NCI-H1930 (cell line): ENCODE measurements at regions not wholly inside any gene's neighbourhood (a gene's known extent, or its start where the extent isn't known, plus 50 kb on each side); places are given as distances from the start of the nearest gene placed in this dataset.
A peak's percentile ranks its signal among the peaks of the same experiment; 100 is the strongest.
"Not testable (repeated sequence)": the region's sequence is repeated elsewhere in the genome, so short reads cannot be mapped to it uniquely, and the experiment has no call there.

Experiments used
- DNase-seq, 2 experiments: peaks; one replicate each; lab custom pipeline; 2025; lab: John Stamatoyannopoulos, UW

DNA sequence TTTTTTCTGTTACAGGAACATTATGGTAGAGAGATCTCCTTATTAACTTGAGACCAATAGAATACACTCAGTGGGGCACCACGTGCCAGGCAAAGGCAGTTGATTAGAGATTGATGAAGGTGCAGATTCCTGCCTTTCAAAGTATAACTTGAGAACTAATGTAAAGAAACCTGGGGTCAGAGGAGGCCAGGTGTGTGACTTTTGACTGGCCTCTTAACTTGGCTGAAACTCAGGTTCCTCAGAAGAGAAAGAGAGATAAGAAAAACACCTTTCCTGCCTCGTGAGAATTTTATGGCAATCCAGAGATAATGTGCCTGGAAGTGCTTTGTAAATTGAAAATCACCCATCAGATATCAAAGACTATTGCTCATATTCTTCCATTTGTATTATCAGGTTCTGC is 110.7 kb upstream of the GZMB start:
- no peak for DNase-seq

DNA sequence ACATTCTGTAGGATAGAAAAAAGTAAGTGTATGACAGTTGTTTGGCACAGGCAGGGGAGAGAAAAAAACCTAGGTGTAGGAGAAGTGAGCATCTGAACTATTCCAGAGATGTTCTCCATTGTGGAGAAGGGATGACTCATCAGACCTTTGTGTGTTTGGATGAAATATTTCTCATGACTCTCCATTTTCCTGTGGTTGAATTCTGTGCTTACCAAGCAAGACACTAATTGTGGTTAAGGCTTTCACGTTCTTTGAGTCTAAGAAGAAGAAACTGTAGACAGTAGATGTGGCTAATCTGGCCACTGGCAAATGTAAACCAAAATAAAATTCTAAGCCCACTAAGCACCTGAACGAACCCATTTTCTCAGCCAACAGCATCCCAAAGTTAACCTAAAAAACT is 107.9 kb upstream of the GZMB start:
- DNase-seq = no peak

DNA sequence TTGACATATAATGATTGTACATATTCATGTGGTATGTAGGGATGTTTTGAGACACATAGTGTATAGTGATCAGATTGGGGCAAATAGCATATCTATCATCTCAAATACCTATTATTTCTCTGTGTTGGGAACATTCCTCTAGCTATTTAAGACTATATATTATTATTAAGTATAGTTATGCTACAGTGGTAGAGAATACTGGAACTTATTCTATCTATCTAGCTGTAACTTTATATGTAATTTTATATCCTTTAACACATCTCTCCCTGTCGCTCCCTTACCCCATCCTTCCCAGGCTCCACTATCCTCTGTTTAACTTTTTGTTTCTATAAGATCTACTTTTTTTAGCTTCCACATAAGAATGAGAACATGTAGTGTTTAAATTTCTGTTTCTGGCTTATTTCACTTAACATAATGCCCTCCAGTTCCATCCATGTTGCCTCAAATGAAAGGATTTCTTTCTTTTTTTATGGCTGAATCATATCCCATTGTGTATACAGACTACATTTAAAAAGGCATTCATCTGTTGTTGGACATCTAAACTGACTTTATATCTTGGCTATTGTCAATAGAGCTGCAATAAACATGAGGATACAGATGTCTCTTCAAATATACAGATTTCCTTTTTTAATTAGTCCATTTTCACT is 102.1 kb upstream of the GZMB start:
- DNase-seq = no peak

- peak; percentile 32 to 67 for DNase-seq
These were observed 101.0 kb upstream of the GZMB start for GRCh38 chr14:24734917-24735500.

DNA sequence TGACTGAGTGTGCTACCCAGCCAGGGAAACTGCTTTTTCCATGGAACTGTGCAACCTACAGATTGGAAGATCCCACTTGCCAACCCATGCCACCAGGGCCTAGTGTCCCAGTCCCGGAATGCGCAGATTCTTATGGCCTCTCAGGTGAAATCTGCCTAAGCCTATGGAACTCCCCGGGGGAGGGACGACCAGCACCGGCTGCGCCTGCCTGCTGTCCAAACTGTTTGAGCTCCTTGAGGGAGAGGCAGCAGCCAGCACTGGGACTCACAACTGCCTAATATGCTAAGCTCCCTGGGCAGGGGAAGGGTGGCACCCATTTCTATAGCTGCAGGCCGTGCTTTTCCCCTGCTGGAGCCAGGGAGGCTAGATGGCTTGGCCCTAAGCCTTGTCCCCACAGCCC is 92.5 kb upstream of the GZMB start:
- no peak for DNase-seq

- DNase-seq = no peak
These were observed 91.3 kb upstream of the GZMB start for GRCh38 chr14:24725311-24725710.

DNA sequence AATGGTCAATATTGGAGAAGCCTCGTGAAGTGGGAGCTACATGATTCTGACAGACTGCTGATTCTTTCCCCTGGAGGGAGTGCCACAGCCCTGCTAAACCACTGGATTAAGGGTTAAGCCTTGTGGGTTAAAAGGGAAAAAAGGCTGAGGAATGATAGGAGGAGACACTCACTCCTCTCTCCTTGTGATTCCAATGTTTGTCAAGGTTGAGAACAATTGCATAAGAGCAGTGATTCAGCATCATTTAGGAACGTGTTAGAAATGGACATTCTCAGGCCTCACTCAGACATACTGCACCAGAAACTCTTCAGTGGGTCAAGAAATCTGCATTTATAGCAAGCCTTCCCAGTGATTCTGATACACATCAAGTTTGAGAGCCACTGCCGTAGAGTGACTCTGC is 87.8 kb upstream of the GZMB start:
- no peak for DNase-seq

GRCh38 chr14:24715239-24715638 is 81.2 kb upstream of the GZMB start:
- DNase-seq = no peak

- DNase-seq = no peak
These were observed 79.4 kb upstream of the GZMB start for GRCh38 chr14:24713404-24713803.

DNA sequence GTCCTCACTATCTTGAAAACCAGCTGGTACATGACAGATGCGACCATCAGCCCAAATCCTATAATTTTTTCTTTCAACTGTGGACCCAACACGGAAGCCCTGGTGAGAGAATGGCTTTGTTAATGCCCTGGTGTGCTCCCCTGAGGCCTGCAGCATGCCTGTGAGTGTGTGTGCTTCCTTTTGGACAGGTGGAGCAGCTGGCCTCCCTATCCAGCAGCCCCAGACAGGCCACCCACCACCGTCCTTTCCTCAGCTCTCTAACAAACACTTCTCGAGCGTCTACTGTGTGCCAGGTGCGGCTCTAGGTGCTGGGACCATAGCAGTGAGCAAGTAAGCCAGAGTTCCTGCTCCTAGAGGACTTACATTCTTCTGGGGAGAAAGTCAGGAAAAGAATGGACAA is 78.9 kb upstream of the GZMB start:
- no peak for DNase-seq

DNA sequence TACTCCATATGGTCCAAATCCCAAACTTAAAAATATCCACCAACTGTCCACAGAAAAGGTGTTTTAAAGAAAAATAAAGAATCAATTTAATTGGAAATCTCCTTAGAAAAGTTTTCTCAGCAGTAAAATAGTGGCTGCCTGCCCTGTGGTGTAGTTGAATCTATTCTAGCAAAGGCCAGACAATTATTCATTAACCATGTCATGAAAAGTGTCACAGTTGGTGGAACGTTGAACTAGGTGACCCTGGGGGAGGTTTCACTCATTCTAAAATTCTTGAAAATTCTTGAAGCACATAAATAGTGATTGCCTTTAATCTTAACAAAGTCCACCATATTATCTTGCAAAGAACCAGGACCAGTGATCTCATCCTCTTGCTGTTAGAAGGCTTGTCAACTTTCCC is 78.4 kb upstream of the GZMB start:
- no peak for DNase-seq

GRCh38 chr14:24710403-24711112 is 76.6 kb upstream of the GZMB start:
- peak; percentile 35 to 48 for DNase-seq

- DNase-seq = no peak
These were observed 74.7 kb upstream of the GZMB start for GRCh38 chr14:24708684-24709083.

DNA sequence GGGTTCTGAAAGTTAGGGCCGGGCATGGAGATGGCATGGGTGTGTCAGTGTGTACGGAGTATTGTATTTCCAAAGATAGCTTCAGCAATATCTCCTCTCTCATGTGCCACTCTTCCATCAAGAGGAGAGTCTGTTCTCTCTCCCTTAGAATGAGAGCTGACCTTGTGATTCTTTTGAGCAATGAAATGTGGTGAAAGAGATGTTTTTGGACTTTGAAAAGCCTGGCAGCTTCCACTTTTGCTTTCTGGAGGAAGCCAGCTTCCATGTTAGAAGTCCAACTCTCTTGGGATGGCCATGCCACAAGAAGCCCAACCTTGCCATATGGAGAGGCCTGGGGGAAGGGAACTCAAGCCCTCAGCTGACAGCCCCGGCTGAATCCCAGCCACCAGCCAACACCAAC is 72.4 kb upstream of the GZMB start:
- no peak for DNase-seq

- DNase-seq = no peak
These were observed 71.8 kb upstream of the GZMB start for GRCh38 chr14:24705840-24706239.

DNA sequence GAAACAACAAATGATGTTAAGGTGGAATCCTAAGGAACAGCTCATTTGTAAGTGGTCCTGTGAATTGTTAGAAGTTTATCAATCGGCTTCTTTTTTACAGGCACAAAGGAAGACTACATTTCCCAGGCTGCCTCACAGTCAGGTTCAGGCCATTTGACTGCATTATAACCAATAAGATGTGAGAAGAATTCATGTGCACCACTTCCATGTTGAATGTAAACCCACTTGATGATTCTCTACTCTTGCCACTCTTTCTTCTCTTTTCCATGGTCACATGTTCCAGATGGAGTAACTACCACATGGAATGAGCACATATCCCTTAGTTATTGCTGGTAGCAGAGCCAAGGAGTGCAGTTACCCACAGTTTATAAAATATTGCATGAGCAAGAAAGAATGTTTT is 67.1 kb upstream of the GZMB start:
- no peak for DNase-seq

GRCh38 chr14:24700511-24700910 is 66.5 kb upstream of the GZMB start:
- no peak for DNase-seq

DNA sequence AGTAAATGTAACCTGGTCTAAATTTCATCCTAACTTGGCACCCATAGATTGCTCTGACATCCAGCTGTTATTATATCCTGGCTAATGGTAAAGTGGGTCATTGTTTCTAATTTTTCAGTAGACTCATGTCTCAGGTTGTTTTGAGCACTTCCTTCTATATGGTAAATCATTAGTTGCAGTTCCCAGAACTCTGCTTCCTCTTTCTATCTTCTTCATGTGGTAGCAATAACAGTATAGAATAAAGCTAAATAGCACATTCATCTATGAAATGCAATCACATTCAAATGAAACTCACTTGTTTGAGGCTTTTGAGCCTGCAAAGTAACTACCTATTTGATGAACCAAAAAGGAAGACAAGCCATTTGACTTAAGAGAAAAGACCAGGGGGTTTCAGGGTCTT is 65.1 kb upstream of the GZMB start:
- DNase-seq = no peak

GRCh38 chr14:24696280-24696920 is 62.4 kb upstream of the GZMB start:
- not testable (repeated sequence) for DNase-seq

DNA sequence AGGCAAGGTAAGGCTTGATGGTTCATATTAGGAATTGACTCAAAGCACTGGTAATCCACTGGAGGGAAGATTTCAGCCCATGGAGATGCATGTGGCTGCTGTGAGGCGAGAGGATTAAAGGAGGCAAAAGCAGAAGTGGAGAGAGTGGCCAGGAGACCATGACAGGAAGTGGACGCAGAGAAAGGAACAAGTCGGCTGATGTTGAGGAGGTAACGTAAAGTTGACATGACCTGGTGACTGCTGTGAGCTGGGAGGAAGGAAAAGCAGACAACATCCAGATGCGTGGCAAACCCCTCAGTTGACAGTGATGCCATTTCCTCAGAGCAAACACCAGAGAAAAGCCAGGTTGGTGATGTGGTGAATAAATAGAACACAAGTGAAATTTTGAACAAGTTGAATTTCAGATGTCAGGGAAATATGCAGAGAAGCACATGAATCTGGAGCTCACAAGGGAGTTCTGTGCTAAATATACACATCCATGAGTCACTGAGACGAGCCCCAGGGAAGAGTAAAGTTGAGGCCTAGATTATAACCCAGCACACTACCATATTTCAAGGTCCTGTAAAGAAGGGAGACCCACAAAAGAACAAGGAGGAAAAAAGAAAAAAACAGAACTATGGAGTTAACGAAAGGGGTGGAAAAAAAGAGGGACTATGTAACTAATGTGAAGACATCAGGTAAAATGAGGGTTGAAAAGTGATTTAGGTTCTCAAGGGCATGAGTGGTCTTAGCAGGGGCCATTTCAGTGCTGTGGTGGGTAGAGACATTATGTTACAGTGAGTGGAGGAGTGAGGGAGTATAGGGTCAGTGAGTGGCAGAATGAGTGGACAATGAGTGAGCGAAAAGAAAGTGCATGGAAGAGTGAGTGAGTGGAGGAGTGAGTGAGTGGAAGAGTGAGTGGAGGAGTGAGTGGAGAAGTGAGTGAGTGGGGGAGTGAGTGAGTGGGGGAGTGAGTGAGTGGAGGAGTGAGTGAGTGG is 61.6 kb upstream of the GZMB start:
- DNase-seq = no peak

- no peak for DNase-seq
These were observed 60.7 kb upstream of the GZMB start for GRCh38 chr14:24694680-24695079.

DNA sequence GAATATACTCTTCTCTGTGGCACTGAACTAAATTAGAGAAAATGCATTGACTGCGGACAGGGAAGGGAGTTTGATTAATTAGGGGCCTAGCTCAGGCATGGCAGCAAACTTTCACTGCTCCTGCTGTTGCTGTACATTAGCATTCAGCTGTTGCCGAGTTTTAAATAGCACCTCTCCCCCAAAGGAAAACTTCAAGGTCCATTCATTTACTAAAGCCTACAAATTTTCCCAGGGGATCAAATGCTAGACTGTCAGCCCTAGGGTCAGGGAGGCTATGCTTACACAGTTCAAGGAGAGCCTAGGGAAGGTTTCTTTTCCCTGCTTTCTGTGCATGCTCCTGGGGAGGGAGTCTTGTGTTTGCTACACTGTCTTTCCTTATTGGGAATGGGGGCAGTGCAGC is 60.0 kb upstream of the GZMB start:
- no peak for DNase-seq
